PC-3 (cell line): ENCODE measurements at regions not wholly inside any gene's neighbourhood (a gene's known extent, or its start where the extent isn't known, plus 50 kb on each side); places are given as distances from the start of the nearest gene placed in this dataset.

Experiments used
- ATAC-seq: fragments of 200-7000 bp; cut with Tn5 transposase; 2 replicates; pipeline ENCODE4 v1.9.1; 2020; ENCODE audit warnings: mild to moderate bottlenecking, moderate library complexity
- BruUV-seq: library from RNA; stranded (reverse); fragments of 400-500 nt; replicated peaks from 2 replicates; lab custom pipeline; 2021; lab: Mats Ljungman, UMichigan
- CTCF ChIA-PET: fragments of 300-600 bp; sonication (Branson Sonifier 250); formaldehyde crosslinking; loops from one replicate; lab custom pipeline; 2022; ENCODE audit warnings: antibody characterized with exemption; lab: Charles Lee
- POLR2A ChIA-PET: fragments of 300-600 bp; sonication (Branson Sonifier 250); formaldehyde crosslinking; loops from one replicate; lab custom pipeline; 2022; ENCODE audit warnings: antibody characterized with exemption; ENCODE audit not compliant: unreplicated experiment; lab: Charles Lee
- DNase-seq: peaks from one replicate; pipeline ENCODE4 v3.0.0-alpha.2; 2015
- H2AFZ ChIP-seq: fragments of 300-600 bp; sonication (generic); 2 replicates; pipeline ENCODE4 v1.6.0; 2016; ENCODE audit warnings: antibody characterized with exemption, low read length
- H3F3A ChIP-seq: fragments of 300-600 bp; sonication (generic); one replicate; pipeline ENCODE4 v1.6.0; 2017; ENCODE audit warnings: antibody characterized with exemption, low read length, control low read depth, mild to moderate bottlenecking; ENCODE audit not compliant: unreplicated experiment
- H3K27ac ChIP-seq: fragments of 300-600 bp; sonication (generic); 2 replicates; pipeline ENCODE4 v1.5.1; 2016; ENCODE audit warnings: mild to moderate bottlenecking, low read length
- H3K27me3 ChIP-seq: fragments of 300-600 bp; sonication (generic); 2 replicates; pipeline ENCODE4 v1.6.1; 2016; ENCODE audit warnings: low read length, mixed read lengths
- H3K36me3 ChIP-seq: fragments of 300-600 bp; sonication (generic); 2 replicates; pipeline ENCODE4 v1.6.1; 2016; ENCODE audit warnings: low read depth, mixed run types, low read length, mixed read lengths
- H3K4me1 ChIP-seq: fragments of 300-600 bp; sonication (generic); 2 replicates; pipeline ENCODE4 v1.5.1; 2016; ENCODE audit warnings: low read length; ENCODE audit not compliant: insufficient read depth
- H3K4me2 ChIP-seq: fragments of 300-600 bp; sonication (generic); 2 replicates; pipeline ENCODE4 v1.6.0; 2016; ENCODE audit warnings: low read length
- H3K4me3 ChIP-seq: fragments of 300-600 bp; sonication (generic); 2 replicates; pipeline ENCODE4 v1.5.1; 2016; ENCODE audit warnings: mild to moderate bottlenecking, low read length, mixed read lengths
- H3K79me2 ChIP-seq: fragments of 300-600 bp; sonication (generic); 2 replicates; pipeline ENCODE4 v1.6.1; 2017; ENCODE audit warnings: low read length, mixed read lengths
- H3K9ac ChIP-seq: fragments of 300-600 bp; sonication (generic); 2 replicates; pipeline ENCODE4 v1.6.0; 2016; ENCODE audit warnings: mild to moderate bottlenecking, low read length
- H3K9me2 ChIP-seq: fragments of 300-600 bp; sonication (generic); replicated peaks from 2 replicates; pipeline ENCODE4 v1.6.1; 2016; ENCODE audit warnings: mixed run types, low read length, mixed read lengths
- H3K9me3 ChIP-seq: fragments of 300-600 bp; sonication (generic); 2 replicates; pipeline ENCODE4 v1.6.1; 2016; ENCODE audit warnings: low read length, mixed read lengths
- H4K20me1 ChIP-seq: fragments of 300-600 bp; sonication (generic); 2 replicates; pipeline ENCODE4 v1.6.1; 2016; ENCODE audit warnings: low read length, mixed read lengths
- EZH2 ChIP-seq: fragments of 300-600 bp; sonication (generic); IDR thresholded peaks from one replicate; pipeline ENCODE4 v1.6.1; 2017; ENCODE audit warnings: antibody characterized with exemption, mild to moderate bottlenecking, low read length; ENCODE audit not compliant: unreplicated experiment
- EZH2phosphoT487 ChIP-seq: fragments of 300-600 bp; sonication (generic); IDR thresholded peaks from 2 replicates; pipeline ENCODE4 v1.6.1; 2018; ENCODE audit warnings: mild to moderate bottlenecking, antibody characterized with exemption, low read length, borderline replicate concordance
- intact Hi-C: fragments of 100-400 bp; cut with micrococcal nuclease; formaldehyde crosslinking; loops from 2 replicates; pipeline ENCODE4 v1.9.0; 2023
- TF ChIP-seq, protein P1 (sequence below): fragments of 300-600 bp; sonication (generic); conservative IDR thresholded peaks from 2 replicates; pipeline ENCODE4 v1.5.1; 2017; ENCODE audit warnings: antibody characterized with exemption, low read depth, mild to moderate bottlenecking, low read length

DNA sequence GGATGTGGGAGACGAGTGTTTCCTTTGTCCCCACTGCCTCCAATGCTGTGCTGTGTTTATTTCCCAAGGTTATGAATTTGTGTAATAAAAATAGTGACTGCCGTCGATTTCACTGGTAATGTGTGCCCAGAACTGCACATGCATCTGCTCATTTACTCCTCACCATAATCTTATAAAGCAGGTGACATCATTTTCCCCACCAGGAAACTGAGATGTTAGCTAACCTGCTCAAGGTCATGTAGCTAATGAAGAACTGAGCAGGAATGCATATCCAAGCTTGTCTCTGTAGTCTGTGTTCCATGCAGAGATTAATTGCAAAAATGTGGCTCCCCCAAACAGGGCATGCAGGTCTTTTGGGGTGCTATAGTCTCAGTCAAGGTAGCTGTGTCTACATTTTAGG is 224.4 kb downstream of the TENT4A start:
- intact Hi-C loops: no loop called here
- no TSS peak for BruUV-seq
- Histone ChIP-seq H3K4me2 (no peak overlapping the region), H3K9me3 (no peaks in the 10 kb centered on the region), H3K79me2 (no peaks in the 10 kb centered on the region), H3K36me3 (no peaks in the 10 kb centered on the region), H3K27ac (no peak overlapping the region), H3K4me3 (no peak overlapping the region), H3K9me2 (no peaks in the 10 kb centered on the region), H3K9ac (no peak overlapping the region), H4K20me1 (peaks cover 6% of the 10 kb centered on the region; the same call in 1 of the 2 replicates), H3K4me1 (no peaks in the 10 kb centered on the region), H3F3A (no peaks in the 10 kb centered on the region), H3K27me3 (peaks cover 51% of the 10 kb centered on the region), H2AFZ (no peak overlapping the region)
- no peak for DNase-seq
- no peak for ATAC-seq
- ChIA-PET POLR2A (no interaction called here), CTCF (no interaction called here)
- TF ChIP-seq EZH2phosphoT487 (no peak), EZH2 (no peak)
- TF ChIP-seq, protein P1, sequence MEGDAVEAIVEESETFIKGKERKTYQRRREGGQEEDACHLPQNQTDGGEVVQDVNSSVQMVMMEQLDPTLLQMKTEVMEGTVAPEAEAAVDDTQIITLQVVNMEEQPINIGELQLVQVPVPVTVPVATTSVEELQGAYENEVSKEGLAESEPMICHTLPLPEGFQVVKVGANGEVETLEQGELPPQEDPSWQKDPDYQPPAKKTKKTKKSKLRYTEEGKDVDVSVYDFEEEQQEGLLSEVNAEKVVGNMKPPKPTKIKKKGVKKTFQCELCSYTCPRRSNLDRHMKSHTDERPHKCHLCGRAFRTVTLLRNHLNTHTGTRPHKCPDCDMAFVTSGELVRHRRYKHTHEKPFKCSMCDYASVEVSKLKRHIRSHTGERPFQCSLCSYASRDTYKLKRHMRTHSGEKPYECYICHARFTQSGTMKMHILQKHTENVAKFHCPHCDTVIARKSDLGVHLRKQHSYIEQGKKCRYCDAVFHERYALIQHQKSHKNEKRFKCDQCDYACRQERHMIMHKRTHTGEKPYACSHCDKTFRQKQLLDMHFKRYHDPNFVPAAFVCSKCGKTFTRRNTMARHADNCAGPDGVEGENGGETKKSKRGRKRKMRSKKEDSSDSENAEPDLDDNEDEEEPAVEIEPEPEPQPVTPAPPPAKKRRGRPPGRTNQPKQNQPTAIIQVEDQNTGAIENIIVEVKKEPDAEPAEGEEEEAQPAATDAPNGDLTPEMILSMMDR: no peak

DNA sequence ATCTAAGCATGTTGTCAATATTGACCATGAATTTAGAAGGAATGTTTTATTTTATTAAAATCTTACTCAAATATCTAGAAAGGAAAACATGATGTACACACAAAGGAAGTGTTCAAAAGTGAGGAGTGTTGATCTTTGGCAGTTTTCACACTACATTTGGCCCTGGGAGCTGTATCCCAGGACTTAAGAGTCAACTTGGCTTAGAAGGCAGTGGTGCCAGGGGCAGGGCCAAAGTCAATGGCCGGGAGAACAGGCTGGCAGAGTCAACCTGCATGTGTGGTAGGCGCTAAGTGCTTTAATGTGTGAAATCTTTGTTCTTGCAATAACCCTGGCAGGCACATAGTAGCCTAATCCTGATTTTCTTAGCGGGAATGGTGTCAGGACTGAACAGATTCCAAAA is 228.4 kb downstream of the TENT4A start:
- Histone ChIP-seq H3K4me3 (no peak overlapping the region), H3K9me2 (no peaks in the 10 kb centered on the region), H2AFZ (no peak overlapping the region), H4K20me1 (no peaks in the 10 kb centered on the region), H3K4me2 (no peak overlapping the region), H3K36me3 (no peaks in the 10 kb centered on the region), H3K27me3 (peaks cover 37% of the 10 kb centered on the region), H3K27ac (no peak overlapping the region), H3F3A (no peaks in the 10 kb centered on the region), H3K4me1 (no peaks in the 10 kb centered on the region), H3K9ac (no peak overlapping the region), H3K9me3 (no peaks in the 10 kb centered on the region), H3K79me2 (no peaks in the 10 kb centered on the region)
- ChIA-PET POLR2A (no interaction called here), CTCF (no interaction called here)
- no peak for ATAC-seq
- intact Hi-C loops: no loop called here
- no TSS peak for BruUV-seq
- DNase-seq: no peak
- TF ChIP-seq EZH2: no peak
- TF ChIP-seq EZH2phosphoT487: no peak
- TF ChIP-seq, protein P1: no peak

DNA sequence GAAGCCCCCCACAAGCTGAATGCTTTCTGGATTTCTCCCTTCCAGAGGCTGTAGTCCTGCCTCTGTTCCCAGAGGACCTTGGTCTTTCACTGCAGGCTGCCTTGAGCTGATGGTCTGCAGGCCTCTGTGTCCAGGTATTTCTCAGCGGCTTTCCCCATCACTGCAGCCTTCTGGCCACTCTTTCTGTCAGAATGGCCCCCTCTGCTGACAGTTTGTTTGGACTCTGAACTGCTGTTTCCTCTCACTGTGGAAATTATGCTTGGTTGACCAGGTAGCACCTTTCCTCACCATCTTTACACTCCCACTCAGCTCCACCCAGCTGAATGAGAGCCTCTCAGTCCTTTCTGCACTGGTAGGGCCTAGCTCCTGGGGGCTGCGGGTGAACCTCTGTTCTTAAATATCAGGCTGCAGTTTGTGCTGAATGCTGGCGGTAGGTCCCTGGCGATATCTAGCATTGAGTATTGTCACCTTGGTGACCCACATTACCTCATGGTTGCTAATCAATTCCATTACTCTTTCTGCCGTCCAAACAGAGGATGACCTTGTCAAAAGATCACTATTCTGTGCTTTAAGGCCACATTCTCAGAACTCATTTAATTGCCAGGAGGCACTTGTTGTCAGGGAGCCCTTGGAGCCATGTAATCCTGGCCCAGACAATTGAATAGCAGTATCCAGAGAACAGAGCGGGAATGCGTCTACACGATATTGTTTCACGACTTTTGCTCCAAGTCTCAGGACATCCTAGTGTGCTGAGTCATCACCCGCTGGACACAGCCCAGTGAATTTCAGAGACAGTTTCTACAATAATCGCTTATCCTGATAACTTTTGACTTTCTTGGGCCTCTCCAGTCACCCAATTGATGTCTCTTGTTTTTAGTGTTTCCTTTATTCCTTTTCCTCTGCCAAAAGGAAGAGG is 230.2 kb downstream of the TENT4A start:
- no TSS peak for BruUV-seq
- peak; percentile 16 for DNase-seq
- no peaks in the 10 kb centered on the region for H3K9me2 ChIP-seq
- H4K20me1 ChIP-seq: no peaks in the 10 kb centered on the region
- intact Hi-C loops: no loop called here
- no peak overlapping the region for H3K4me2 ChIP-seq
- no peaks in the 10 kb centered on the region for H3K9me3 ChIP-seq
- no peaks in the 10 kb centered on the region for H3K79me2 ChIP-seq
- H3K4me1 ChIP-seq: no peaks in the 10 kb centered on the region
- H3K27ac ChIP-seq: no peak overlapping the region
- TF ChIP-seq EZH2 (no peak), EZH2phosphoT487 (no peak)
- TF ChIP-seq, protein P1: no peak
- ChIA-PET POLR2A (no interaction called here), CTCF (no interaction called here)
- no peak overlapping the region for H2AFZ ChIP-seq
- no peak overlapping the region for H3K9ac ChIP-seq
- H3K4me3 ChIP-seq: no peak overlapping the region
- no peaks in the 10 kb centered on the region for H3F3A ChIP-seq
- H3K36me3 ChIP-seq: no peaks in the 10 kb centered on the region
- ATAC-seq: no peak
- H3K27me3 ChIP-seq: peaks cover 31% of the 10 kb centered on the region
